Omental fat pad (tissue), 3 donors: ENCODE measurements at regions not wholly inside any gene's neighbourhood (a gene's known extent, or its start where the extent isn't known, plus 50 kb on each side); places are given as distances from the start of the nearest gene placed in this dataset.
"Not testable (repeated sequence)": the region's sequence is repeated elsewhere in the genome, so short reads cannot be mapped to it uniquely, and the experiment has no call there.

Source experiments
- ATAC-seq: fragments of 150-250 bp; one replicate; pipeline ENCODE4 v1.9.1; 2016; ENCODE audit warnings: mild to moderate bottlenecking, moderate library complexity; ENCODE audit not compliant: low FRiP score
- DNase-seq: peaks from one replicate; pipeline ENCODE4 v3.0.0-alpha.2; 2019; ENCODE audit warnings: low spot score
- TF ChIP-seq, protein P1 (sequence below), 3 donors: fragments of 450-650 bp; IDR thresholded peaks; one replicate each; pipeline ENCODE4 v1.5.1; 2016 to 2017; ENCODE audit warnings: antibody characterized with exemption in 3 of 3, mild to moderate bottlenecking in 3 of 3, moderate library complexity in 2 of 3

DNA sequence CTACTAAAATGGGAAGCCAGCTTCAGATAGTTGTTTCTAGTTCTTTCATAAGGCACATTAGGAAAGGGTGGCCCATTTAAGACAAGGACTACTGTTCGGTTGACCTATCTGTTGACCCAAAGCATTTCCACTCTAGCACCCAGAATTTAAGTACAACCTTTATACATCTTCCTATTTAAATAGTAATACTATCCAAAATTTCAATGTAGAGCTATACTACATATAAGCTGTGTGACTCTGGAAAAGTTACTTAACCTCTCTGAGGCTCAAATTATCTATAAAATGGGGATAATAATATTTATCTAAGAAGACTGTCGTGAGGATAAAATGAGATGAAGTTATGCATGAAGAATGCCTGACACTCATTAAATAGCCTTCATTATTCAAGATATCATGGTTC, 82.0 kb upstream of the TMEM164 start:
- ATAC-seq, result no peak
- DNase-seq, result no peak
- TF ChIP-seq, protein P1, sequence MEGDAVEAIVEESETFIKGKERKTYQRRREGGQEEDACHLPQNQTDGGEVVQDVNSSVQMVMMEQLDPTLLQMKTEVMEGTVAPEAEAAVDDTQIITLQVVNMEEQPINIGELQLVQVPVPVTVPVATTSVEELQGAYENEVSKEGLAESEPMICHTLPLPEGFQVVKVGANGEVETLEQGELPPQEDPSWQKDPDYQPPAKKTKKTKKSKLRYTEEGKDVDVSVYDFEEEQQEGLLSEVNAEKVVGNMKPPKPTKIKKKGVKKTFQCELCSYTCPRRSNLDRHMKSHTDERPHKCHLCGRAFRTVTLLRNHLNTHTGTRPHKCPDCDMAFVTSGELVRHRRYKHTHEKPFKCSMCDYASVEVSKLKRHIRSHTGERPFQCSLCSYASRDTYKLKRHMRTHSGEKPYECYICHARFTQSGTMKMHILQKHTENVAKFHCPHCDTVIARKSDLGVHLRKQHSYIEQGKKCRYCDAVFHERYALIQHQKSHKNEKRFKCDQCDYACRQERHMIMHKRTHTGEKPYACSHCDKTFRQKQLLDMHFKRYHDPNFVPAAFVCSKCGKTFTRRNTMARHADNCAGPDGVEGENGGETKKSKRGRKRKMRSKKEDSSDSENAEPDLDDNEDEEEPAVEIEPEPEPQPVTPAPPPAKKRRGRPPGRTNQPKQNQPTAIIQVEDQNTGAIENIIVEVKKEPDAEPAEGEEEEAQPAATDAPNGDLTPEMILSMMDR (IDR thresholded peaks at IDR 0.05), result no peak

DNA sequence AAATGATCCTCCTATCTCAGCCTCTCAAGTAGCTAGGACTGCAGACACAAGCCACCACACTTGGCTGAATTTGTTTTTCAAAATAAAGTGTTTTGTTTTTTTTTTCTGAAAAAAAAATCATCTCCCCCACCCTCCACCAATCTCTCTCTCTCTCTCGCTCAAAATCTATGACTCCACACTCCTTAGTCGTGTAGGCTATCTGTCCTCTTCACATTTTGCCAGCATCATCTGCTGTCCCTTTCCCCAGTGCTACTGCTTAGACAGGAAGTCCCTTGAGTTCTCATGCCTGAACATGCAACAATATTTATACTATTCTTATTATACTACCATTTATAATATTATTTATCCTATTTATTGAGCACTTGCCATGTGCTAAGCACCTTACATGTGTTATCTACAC, 80.7 kb upstream of the TMEM164 start:
- TF ChIP-seq, protein P1 (IDR thresholded peaks at IDR 0.05), result no peak
- DNase-seq (no peak), ATAC-seq (no peak)

DNA sequence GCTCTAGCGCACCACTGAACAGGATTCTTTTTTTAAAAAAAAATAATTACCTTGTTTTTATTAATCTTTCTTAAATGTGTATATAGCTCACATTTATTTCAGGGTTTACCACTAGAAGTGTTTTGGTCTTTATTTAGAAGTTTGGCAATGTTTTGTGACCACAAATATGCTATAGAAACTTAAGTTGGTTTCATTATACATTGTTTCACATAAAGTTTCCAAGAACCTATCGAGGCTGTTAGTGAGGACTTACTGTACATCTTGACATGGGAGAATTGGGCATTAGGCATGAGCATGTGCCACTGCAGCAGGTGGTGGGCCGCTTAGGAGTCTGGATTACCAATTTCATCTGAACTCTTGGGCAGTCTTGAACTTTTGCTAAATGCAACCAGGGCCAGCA, 77.9 kb upstream of the TMEM164 start:
- not testable (repeated sequence) for ATAC-seq, DNase-seq

DNA sequence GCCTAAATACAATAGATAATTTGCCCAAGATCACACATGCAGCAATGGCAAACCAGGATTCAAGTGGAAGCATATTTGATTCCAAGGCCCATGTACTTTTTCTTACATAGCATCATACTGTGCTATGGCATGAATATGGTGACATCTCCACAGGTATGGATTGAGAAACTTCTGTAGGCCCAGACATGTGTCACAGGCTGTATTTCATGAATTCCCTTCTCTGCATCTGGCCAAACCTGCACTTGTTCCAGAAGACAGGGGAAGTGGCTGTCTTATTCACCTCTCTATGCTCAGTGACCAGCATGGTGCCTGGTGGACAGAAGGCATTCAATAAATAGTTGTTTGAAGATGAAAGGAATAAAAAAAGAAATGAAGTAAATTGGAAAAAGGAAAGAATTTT, 77.3 kb upstream of the TMEM164 start:
- no peak for DNase-seq
- TF ChIP-seq, protein P1 (IDR thresholded peaks at IDR 0.05), result no peak
- ATAC-seq, result no peak

DNA sequence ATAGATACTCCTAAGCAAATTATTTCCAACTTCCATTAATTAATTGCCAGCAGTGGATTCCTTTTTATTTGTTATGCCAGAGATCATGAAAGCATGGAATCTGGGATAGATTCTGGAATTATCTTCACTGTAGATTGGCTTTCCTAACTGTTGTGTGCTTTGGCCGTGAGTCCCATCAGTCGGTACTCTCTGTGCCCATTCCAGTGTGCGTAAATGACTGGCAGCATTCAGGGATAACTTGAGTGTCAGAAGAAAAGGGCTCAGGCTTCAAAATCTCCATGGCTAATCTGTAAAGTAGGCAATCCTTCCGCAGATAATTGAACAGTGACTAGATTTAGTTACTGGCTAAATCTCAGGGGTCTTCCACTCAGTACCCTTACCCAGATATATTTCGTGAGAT, 76.8 kb upstream of the TMEM164 start:
- TF ChIP-seq, protein P1 (IDR thresholded peaks at IDR 0.05), result no peak
- ATAC-seq (no peak), DNase-seq (no peak)

DNA sequence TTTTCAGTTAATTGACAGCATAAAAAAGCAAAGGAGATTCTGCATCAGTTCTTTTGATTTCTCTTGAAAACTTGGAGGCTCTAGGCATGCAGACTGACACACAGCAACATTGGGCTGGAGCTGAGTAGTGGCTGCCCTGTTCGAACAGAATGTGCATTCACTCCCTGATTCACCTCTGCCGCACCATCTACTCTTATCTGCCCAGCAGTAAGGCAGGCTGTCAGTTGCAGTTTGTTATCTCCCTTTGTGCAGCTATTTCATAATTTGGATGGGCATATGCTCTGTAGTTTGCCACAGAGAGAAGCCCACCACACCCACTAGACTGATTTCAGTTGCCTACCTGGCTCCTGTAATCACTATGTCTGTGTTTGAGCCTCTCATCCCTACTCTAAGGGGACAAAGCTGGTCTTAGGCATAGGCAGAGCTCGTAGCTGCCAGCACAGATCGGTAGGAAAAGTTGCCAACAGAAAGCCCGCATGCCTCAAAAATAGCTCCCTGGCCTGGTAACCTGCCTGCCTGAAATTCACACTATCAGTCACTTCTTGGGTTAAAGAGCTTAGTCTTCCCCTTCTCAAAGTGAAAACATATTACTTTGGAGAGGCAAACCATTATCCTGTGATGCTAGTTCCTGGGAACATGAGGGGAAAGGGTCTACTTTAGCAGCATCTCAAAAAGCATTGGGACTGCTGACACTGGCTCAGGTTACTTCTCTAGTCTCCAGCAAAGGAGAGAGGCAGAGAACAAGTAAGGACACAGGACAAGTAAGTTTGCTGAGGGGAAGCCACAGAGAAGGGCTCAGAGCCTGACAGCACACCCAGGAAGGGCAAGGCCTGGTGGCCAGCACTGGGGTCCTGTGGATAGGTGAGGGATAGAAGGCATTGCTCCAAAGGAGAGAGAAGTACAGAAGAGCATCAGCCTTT, 75.9 kb upstream of the TMEM164 start:
- no peak for DNase-seq
- TF ChIP-seq, protein P1 (IDR thresholded peaks at IDR 0.05), result no peak
- ATAC-seq, result peak; percentile 57

DNA sequence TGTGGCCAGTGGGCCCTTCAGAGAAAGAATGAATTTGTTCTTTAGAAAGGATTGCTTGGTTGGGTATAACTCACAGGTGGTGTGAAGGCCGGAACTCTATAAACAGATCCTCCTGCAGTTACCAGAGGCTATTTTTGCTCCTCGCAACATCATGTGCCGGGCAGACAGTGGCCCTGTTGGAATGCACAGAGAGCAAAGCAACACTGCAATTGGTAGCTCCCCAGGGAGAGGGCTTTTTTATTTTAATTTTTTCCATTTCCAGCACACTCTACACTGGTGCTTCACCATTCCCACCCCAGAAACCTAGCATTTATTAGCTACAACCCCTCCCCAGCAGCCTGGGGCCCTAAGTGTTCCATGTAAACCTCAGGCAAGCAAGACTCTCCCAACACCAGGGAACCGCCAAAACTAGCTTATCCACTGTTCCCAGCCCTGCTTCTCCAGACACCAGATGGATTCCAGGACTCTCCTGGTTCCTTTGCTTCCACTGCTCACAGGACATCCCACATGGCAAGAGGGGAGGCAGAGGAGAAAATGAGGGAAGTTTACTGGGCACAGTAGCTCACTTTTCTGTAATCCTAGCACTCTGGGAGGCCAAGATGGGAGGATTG, 75.1 kb upstream of the TMEM164 start:
- no peak for ATAC-seq
- TF ChIP-seq, protein P1 (IDR thresholded peaks at IDR 0.05), result no peak
- DNase-seq, result no peak
